ENCODE measurements at regions not wholly inside any gene's neighbourhood (a gene's known extent, or its start where the extent isn't known, plus 50 kb on each side); places are given as distances from the start of the nearest gene placed in this dataset.

DNA sequence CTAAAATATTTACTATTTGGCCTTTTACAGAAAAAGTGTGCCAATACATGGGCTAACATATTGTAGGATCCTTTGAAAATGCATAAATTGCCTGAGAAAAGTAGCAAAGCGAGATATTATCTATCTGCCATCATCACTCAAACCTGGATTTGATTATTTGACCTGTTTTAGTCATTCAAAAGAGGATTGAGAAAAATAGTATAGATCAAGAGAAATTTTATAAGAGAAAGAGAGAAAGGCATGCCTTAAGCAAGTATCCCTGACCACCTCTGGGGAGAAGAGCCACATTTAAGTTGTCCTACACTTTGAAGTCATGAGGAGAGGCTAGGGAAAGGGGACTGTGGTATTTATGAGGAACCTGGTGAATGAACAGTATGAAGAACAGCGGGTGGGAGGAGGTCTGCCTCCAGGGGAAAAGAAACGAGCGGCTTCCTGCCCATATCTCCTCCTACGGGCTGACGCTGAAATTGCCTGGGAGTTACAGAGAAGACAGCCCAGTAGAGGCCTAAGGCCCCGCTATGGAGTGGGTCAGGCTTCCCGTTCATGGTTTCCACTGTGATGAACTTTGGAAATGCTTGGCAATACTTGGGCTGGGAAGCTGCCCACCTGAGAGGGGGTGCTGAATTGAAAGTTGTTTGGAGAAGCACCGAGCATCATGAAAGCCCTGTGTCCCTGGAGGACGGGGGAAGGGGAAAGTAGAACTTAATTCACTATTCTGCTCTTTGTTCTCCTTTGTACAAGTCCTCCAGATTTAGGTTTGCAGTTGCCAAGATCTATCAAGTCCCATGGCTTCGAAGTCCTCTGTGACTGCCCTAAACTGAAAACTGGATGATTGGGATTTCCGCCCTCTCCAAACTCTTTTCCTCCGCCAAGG lies 106.9 kb upstream of the ACSL4 start:
- Mint-ChIP-seq H3K4me3 (no peak overlapping the region), H3K27me3 (ENCODE audit: low read depth, poor library complexity) (no peaks in the 10 kb centered on the region), H3K27ac (no peak overlapping the region), H3K9me3 (peaks cover 4% of the 10 kb centered on the region), H3K36me3 (ENCODE audit: low read depth) (no peaks in the 10 kb centered on the region), H3K4me1 (peaks cover 28% of the 10 kb centered on the region)
- DNase-seq = peak; percentile 39
- TF ChIP-seq, protein P1, sequence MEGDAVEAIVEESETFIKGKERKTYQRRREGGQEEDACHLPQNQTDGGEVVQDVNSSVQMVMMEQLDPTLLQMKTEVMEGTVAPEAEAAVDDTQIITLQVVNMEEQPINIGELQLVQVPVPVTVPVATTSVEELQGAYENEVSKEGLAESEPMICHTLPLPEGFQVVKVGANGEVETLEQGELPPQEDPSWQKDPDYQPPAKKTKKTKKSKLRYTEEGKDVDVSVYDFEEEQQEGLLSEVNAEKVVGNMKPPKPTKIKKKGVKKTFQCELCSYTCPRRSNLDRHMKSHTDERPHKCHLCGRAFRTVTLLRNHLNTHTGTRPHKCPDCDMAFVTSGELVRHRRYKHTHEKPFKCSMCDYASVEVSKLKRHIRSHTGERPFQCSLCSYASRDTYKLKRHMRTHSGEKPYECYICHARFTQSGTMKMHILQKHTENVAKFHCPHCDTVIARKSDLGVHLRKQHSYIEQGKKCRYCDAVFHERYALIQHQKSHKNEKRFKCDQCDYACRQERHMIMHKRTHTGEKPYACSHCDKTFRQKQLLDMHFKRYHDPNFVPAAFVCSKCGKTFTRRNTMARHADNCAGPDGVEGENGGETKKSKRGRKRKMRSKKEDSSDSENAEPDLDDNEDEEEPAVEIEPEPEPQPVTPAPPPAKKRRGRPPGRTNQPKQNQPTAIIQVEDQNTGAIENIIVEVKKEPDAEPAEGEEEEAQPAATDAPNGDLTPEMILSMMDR (IDR thresholded peaks at IDR 0.05) = peak; percentile 25

DNA sequence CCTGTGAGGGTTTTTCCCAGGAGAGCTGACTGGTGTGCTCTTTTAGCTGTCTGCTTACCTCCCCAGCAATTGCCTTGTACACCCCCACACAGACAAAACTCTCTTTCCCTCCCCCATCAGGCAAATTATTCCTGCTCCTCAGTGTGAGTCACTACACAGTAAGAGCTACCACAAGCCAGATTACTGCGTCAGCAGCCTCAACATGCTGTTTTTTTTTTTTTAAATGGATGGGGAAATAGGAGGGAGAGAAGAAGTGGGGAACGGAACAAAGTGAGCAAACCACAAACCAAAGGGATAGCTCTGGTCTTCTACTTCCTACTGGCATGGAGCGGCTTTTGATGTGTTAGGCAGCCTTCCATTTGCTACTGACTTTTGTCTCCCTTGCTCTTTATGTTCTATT lies 107.5 kb upstream of the ACSL4 start:
- DNase-seq = no peak
- no peaks in the 10 kb centered on the region for H3K27me3 Mint-ChIP-seq (ENCODE audit: low read depth, poor library complexity)

DNA sequence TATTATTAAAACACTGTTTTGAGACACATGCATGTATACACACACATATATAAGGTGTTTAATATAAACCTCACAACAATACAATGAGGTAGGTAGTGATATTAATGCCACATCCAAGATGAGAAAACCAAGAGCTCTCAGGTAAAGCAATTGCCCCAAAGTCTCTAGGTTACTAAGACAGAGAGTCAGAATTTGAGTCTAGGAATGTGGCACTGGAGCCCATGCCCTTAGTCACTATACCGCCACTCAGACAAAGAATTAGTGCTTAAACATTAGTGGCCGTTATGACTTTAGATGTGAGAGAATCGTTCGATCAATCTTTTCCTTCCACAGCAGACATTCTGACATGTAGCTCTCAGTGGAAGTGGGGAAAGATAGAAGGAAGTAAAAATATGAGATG lies 108.2 kb upstream of the ACSL4 start:
- Mint-ChIP-seq H3K27ac (no peak overlapping the region), H3K9me3 (peaks cover 4% of the 10 kb centered on the region), H3K36me3 (ENCODE audit: low read depth) (no peaks in the 10 kb centered on the region), H3K4me1 (peaks cover 41% of the 10 kb centered on the region), H3K4me3 (no peak overlapping the region), H3K27me3 (ENCODE audit: low read depth, poor library complexity) (no peaks in the 10 kb centered on the region)
- TF ChIP-seq, protein P1 (IDR thresholded peaks at IDR 0.05) = no peak
- no peak for DNase-seq

More for the DNA sequence above, 107.5 kb upstream of the ACSL4 start:
- H3K36me3 Mint-ChIP-seq (ENCODE audit: low read depth) = no peaks in the 10 kb centered on the region
- H3K27ac Mint-ChIP-seq = no peak overlapping the region
- peaks cover 35% of the 10 kb centered on the region for H3K4me1 Mint-ChIP-seq
- no peak overlapping the region for H3K4me3 Mint-ChIP-seq
- peaks cover 4% of the 10 kb centered on the region for H3K9me3 Mint-ChIP-seq
- TF ChIP-seq, protein P1 (IDR thresholded peaks at IDR 0.05) = no peak

DNA sequence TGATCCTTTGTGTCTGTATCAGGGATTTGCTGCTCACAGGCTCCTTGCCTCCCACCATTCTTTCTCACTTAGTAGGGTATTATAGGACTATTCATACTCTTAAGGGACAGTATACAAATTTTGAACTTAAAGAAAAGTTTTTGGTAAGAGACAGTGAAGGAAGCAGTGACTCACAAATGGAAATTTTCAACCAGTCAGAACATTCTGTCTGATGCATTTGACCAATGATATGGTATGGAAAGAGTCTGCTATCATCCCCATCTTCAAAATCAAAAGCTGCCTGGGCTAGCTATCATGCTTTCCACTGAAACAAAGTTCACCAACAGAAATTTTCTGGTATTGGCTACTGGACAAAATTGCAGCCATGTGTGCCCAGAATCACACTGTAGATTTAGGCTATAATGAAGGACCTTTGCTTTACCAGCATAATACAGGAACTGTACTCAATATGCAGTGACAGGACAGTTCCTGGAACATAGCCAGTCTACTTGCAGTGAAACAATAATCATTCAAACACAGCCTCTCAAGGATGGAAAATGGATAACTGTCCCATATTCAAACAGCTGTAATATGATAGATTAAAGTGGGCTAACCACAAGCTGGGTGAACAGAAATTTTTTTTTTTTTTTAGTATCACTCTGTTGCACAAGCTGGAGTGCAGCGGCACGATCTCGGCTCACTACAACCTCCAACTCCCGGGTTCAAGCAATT lies 109.0 kb upstream of the ACSL4 start:
- no peak overlapping the region for H3K4me3 Mint-ChIP-seq
- H3K27me3 Mint-ChIP-seq (ENCODE audit: low read depth, poor library complexity) = no peaks in the 10 kb centered on the region
- no peak for DNase-seq
- H3K9me3 Mint-ChIP-seq = no peaks in the 10 kb centered on the region
- H3K27ac Mint-ChIP-seq = no peak overlapping the region
- TF ChIP-seq, protein P1 (IDR thresholded peaks at IDR 0.05) = no peak
- H3K36me3 Mint-ChIP-seq (ENCODE audit: low read depth) = no peaks in the 10 kb centered on the region
- peaks cover 49% of the 10 kb centered on the region for H3K4me1 Mint-ChIP-seq

DNA sequence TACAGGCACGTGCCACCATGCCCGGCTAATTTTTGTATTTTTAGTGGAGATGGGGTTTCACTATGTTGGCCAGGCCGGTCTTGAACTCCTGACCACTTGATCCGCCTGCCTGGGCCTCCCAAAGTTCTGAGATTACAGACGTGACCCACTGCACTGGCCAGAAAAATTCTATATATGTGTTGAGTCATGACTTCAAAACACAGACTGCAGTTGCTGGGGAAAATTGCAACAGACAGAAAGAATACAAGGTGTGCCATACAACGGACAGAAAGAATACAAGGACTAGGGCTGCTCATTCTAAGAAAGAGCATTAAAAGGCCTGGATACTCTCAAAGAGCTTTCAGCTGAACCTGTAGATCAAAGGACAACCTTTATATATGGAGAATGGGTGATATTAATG lies 109.6 kb upstream of the ACSL4 start:
- H3K9me3 Mint-ChIP-seq = no peaks in the 10 kb centered on the region
- H3K4me3 Mint-ChIP-seq = no peak overlapping the region

More for the DNA sequence above, 109.6 kb upstream of the ACSL4 start:
- H3K27ac Mint-ChIP-seq = no peak overlapping the region
- no peaks in the 10 kb centered on the region for H3K27me3 Mint-ChIP-seq (ENCODE audit: low read depth, poor library complexity)
- DNase-seq = no peak
- peaks cover 55% of the 10 kb centered on the region for H3K4me1 Mint-ChIP-seq
- TF ChIP-seq, protein P1 (IDR thresholded peaks at IDR 0.05) = no peak
- no peaks in the 10 kb centered on the region for H3K36me3 Mint-ChIP-seq (ENCODE audit: low read depth)
